ENCODE measurements at regions not wholly inside any gene's neighbourhood (a gene's known extent, or its start where the extent isn't known, plus 50 kb on each side); places are given as distances from the start of the nearest gene placed in this dataset.

GRCh38 chr20:55095745-55096400 is 620.5 kb downstream of the DOK5 start:
- Histone ChIP-seq H2AFZ (ENCODE audit: low read length) (no peak overlapping the region), H3K79me2 (ENCODE audit: insufficient read depth, low read length) (no peaks in the 10 kb centered on the region), H3K56ac (ENCODE audit: insufficient read length, low read depth, low read length) (no peak overlapping the region), H3T11ph (ENCODE audit: low read length) (no peak overlapping the region), H2BK120ac (ENCODE audit: low read depth, low read length, poor library complexity, severe bottlenecking) (no peak overlapping the region), H3K9me3 (ENCODE audit: control insufficient read depth, low read depth, low read length) (no peaks in the 10 kb centered on the region), H3K23me2 (ENCODE audit: insufficient read length, low read depth, low read length, poor library complexity, severe bottlenecking) (no peaks in the 10 kb centered on the region), H3K27ac (ENCODE audit: insufficient read length, low read depth, low read length) (no peak overlapping the region), H3K18ac (ENCODE audit: insufficient read length, low read depth, low read length) (no peak overlapping the region), H3K4ac (ENCODE audit: low read depth, low read length) (no peak overlapping the region), H2BK12ac (ENCODE audit: insufficient read length, low read depth, low read length) (no peak overlapping the region), H2BK15ac (ENCODE audit: low read depth, low read length) (no peak overlapping the region), H4K5ac (ENCODE audit: insufficient read length, low read depth, low read length) (no peak overlapping the region), H3K9ac (ENCODE audit: extremely low read depth, insufficient read length, low read length) (no peak overlapping the region), H2BK20ac (ENCODE audit: low read depth, low read length, poor library complexity, severe bottlenecking) (no peak overlapping the region), H3K23ac (ENCODE audit: insufficient read length, low read depth, low read length) (no peak overlapping the region), H3K4me2 (ENCODE audit: insufficient read depth, insufficient read length, low read length) (no peak overlapping the region), H3K14ac (ENCODE audit: insufficient read depth, low read length) (no peak overlapping the region), H3K27me3 (ENCODE audit: insufficient read depth, low read length) (no peaks in the 10 kb centered on the region), H4K91ac (ENCODE audit: insufficient read length, low read depth, low read length) (no peak overlapping the region), H4K20me1 (ENCODE audit: control insufficient read depth, insufficient read depth, insufficient read length) (no peaks in the 10 kb centered on the region), H4K8ac (replicated peaks; ENCODE audit: insufficient read length, low read depth, low read length) (no peak overlapping the region), H3K4me1 (ENCODE audit: insufficient read depth, low read length) (no peaks in the 10 kb centered on the region), H3K79me1 (ENCODE audit: insufficient read depth, low read depth, low read length, poor library complexity, severe bottlenecking) (no peaks in the 10 kb centered on the region), H2AK5ac (ENCODE audit: insufficient read length, low read length) (no peak overlapping the region), H2BK5ac (ENCODE audit: insufficient read length, low read length) (no peak overlapping the region)
- H3K4me3 Mint-ChIP-seq: no peak overlapping the region
- peaks cover 3% of the 10 kb centered on the region in 2 experiments; a peak in 4 of 5 replicates for H3K9me3 Mint-ChIP-seq
- WGBS (ENCODE audit: extremely low coverage, insufficient read length, low lambda C conversion rate): no CpG with 5 or more reads among the region's 4 CpGs
- H3K4me1 Mint-ChIP-seq: peaks cover 2 to 4% of the 10 kb centered on the region in 2 experiments; a peak in 1 of 4 replicates
- peaks cover 0 to 5% (median 1%) of the 10 kb centered on the region in 3 experiments; a peak in 3 of 7 replicates for H3K36me3 Mint-ChIP-seq (ENCODE audit: insufficient read depth in 1 of 3, low read depth in 3 of 3)
- no peak overlapping the region for H3K27ac Mint-ChIP-seq
- H3K27me3 Mint-ChIP-seq (ENCODE audit: low read depth): no peaks in the 10 kb centered on the region; the same call in 1 of the 2 replicates
- no peak for DNase-seq
- no peak for TF ChIP-seq CTCF (conservative IDR thresholded peaks at IDR 0.05)

All from H9 (cell line).